ENCODE measurements at regions not wholly inside any gene's neighbourhood (a gene's known extent, or its start where the extent isn't known, plus 50 kb on each side); places are given as distances from the start of the nearest gene placed in this dataset.
"Not testable (repeated sequence)": the region's sequence is repeated elsewhere in the genome, so short reads cannot be mapped to it uniquely, and the experiment has no call there.

- not testable (repeated sequence) for H3K36me3 ChIP-seq (ENCODE audit: control insufficient read depth, insufficient read depth, low read length); H3K4me3 ChIP-seq (ENCODE audit: extremely low read depth, insufficient read depth, low read length, poor library complexity, severe bottlenecking); H3K27ac ChIP-seq (ENCODE audit: low read depth, low read length, severe bottlenecking); H3K4me1 ChIP-seq (ENCODE audit: control insufficient read depth, insufficient read depth, low read length, poor library complexity, severe bottlenecking); H3K9me3 ChIP-seq (ENCODE audit: control insufficient read depth, low read length)
- 83 to 100% methylated on average over 1 of the region's 4 CpGs for WGBS, 2 experiments (ENCODE audit: insufficient coverage in 2 of 2)
Observed at GRCh38 chr12:111234491-111234890, 134.4 kb downstream of the PHETA1 start.

- H3K4me1 ChIP-seq (ENCODE audit: control insufficient read depth, insufficient read depth, low read length, poor library complexity, severe bottlenecking) = no peaks in the 10 kb centered on the region
- no peaks in the 10 kb centered on the region for H3K9me3 ChIP-seq (ENCODE audit: control insufficient read depth, low read length)
- WGBS, 2 experiments (ENCODE audit: insufficient coverage in 2 of 2) = 67 to 96% methylated on average over 2 to 3 of the region's 3 CpGs
- H3K27ac ChIP-seq (ENCODE audit: low read depth, low read length, severe bottlenecking) = no peak overlapping the region
- no peak overlapping the region for H3K4me3 ChIP-seq (ENCODE audit: extremely low read depth, insufficient read depth, low read length, poor library complexity, severe bottlenecking)
- H3K36me3 ChIP-seq (ENCODE audit: control insufficient read depth, insufficient read depth, low read length) = no peaks in the 10 kb centered on the region
Observed at GRCh38 chr12:111233786-111234185, 135.1 kb downstream of the PHETA1 start.

GRCh38 chr12:111230649-111231048, 138.2 kb downstream of the PHETA1 start:
- H3K27ac ChIP-seq (ENCODE audit: low read depth, low read length, severe bottlenecking) = no peak overlapping the region
- H3K9me3 ChIP-seq (ENCODE audit: control insufficient read depth, low read length) = no peaks in the 10 kb centered on the region
- H3K4me1 ChIP-seq (ENCODE audit: control insufficient read depth, insufficient read depth, low read length, poor library complexity, severe bottlenecking) = no peaks in the 10 kb centered on the region
- 75 to 100% methylated on average over 2 of the region's 3 CpGs for WGBS, 2 experiments (ENCODE audit: insufficient coverage in 2 of 2)
- no peaks in the 10 kb centered on the region for H3K36me3 ChIP-seq (ENCODE audit: control insufficient read depth, insufficient read depth, low read length)
- no peak overlapping the region for H3K4me3 ChIP-seq (ENCODE audit: extremely low read depth, insufficient read depth, low read length, poor library complexity, severe bottlenecking)

GRCh38 chr12:111228916-111229666, 139.8 kb downstream of the PHETA1 start:
- 100% methylated on average over 1 to 2 of the region's 5 CpGs for WGBS, 2 experiments (ENCODE audit: insufficient coverage in 2 of 2)
- Histone ChIP-seq H3K9me3 (ENCODE audit: control insufficient read depth, low read length) (no peaks in the 10 kb centered on the region), H3K27ac (ENCODE audit: low read depth, low read length, severe bottlenecking) (no peak overlapping the region), H3K4me1 (ENCODE audit: control insufficient read depth, insufficient read depth, low read length, poor library complexity, severe bottlenecking) (peaks cover 4% of the 10 kb centered on the region), H3K4me3 (ENCODE audit: extremely low read depth, insufficient read depth, low read length, poor library complexity, severe bottlenecking) (no peak overlapping the region), H3K36me3 (ENCODE audit: control insufficient read depth, insufficient read depth, low read length) (no peaks in the 10 kb centered on the region)

- peaks cover 6% of the 10 kb centered on the region for H3K4me1 ChIP-seq (ENCODE audit: control insufficient read depth, insufficient read depth, low read length, poor library complexity, severe bottlenecking)
- WGBS, 2 experiments (ENCODE audit: insufficient coverage in 2 of 2) = 97 to 100% methylated on average over 3 to 5 of the region's 10 CpGs
- H3K9me3 ChIP-seq (ENCODE audit: control insufficient read depth, low read length) = no peaks in the 10 kb centered on the region
- no peak overlapping the region for H3K27ac ChIP-seq (ENCODE audit: low read depth, low read length, severe bottlenecking)
- no peaks in the 10 kb centered on the region for H3K36me3 ChIP-seq (ENCODE audit: control insufficient read depth, insufficient read depth, low read length)
- H3K4me3 ChIP-seq (ENCODE audit: extremely low read depth, insufficient read depth, low read length, poor library complexity, severe bottlenecking) = no peak overlapping the region
Observed at GRCh38 chr12:111227476-111228420, 141.1 kb downstream of the PHETA1 start.

- Histone ChIP-seq H3K9me3 (ENCODE audit: control insufficient read depth, low read length) (no peaks in the 10 kb centered on the region), H3K4me3 (ENCODE audit: extremely low read depth, insufficient read depth, low read length, poor library complexity, severe bottlenecking) (no peak overlapping the region), H3K27ac (ENCODE audit: low read depth, low read length, severe bottlenecking) (no peak overlapping the region), H3K36me3 (ENCODE audit: control insufficient read depth, insufficient read depth, low read length) (no peaks in the 10 kb centered on the region), H3K4me1 (ENCODE audit: control insufficient read depth, insufficient read depth, low read length, poor library complexity, severe bottlenecking) (peaks cover 6% of the 10 kb centered on the region)
- WGBS, 2 experiments (ENCODE audit: insufficient coverage in 2 of 2) = 90 to 92% methylated on average over 20 of the region's 21 CpGs
Observed at GRCh38 chr12:111226680-111227079, 142.2 kb downstream of the PHETA1 start.

GRCh38 chr12:111225307-111225706, 143.6 kb downstream of the PHETA1 start:
- no peak overlapping the region for H3K4me3 ChIP-seq (ENCODE audit: extremely low read depth, insufficient read depth, low read length, poor library complexity, severe bottlenecking)
- H3K9me3 ChIP-seq (ENCODE audit: control insufficient read depth, low read length) = no peaks in the 10 kb centered on the region
- 84 to 89% methylated on average over 5 to 6 of the region's 6 CpGs for WGBS, 2 experiments (ENCODE audit: insufficient coverage in 2 of 2)
- no peaks in the 10 kb centered on the region for H3K36me3 ChIP-seq (ENCODE audit: control insufficient read depth, insufficient read depth, low read length)
- H3K4me1 ChIP-seq (ENCODE audit: control insufficient read depth, insufficient read depth, low read length, poor library complexity, severe bottlenecking) = peaks cover 6% of the 10 kb centered on the region
- no peak overlapping the region for H3K27ac ChIP-seq (ENCODE audit: low read depth, low read length, severe bottlenecking)

GRCh38 chr12:111224186-111225066, 144.5 kb downstream of the PHETA1 start:
- Histone ChIP-seq H3K9me3 (ENCODE audit: control insufficient read depth, low read length) (no peaks in the 10 kb centered on the region), H3K4me3 (ENCODE audit: extremely low read depth, insufficient read depth, low read length, poor library complexity, severe bottlenecking) (no peak overlapping the region), H3K36me3 (ENCODE audit: control insufficient read depth, insufficient read depth, low read length) (no peaks in the 10 kb centered on the region), H3K4me1 (ENCODE audit: control insufficient read depth, insufficient read depth, low read length, poor library complexity, severe bottlenecking) (peaks cover 6% of the 10 kb centered on the region), H3K27ac (ENCODE audit: low read depth, low read length, severe bottlenecking) (no peak overlapping the region)
- 71 to 94% methylated on average over 4 to 7 of the region's 14 CpGs for WGBS, 2 experiments (ENCODE audit: insufficient coverage in 2 of 2)

GRCh38 chr12:111222523-111222922, 146.4 kb downstream of the PHETA1 start:
- no peaks in the 10 kb centered on the region for H3K9me3 ChIP-seq (ENCODE audit: control insufficient read depth, low read length)
- no peaks in the 10 kb centered on the region for H3K36me3 ChIP-seq (ENCODE audit: control insufficient read depth, insufficient read depth, low read length)
- H3K4me3 ChIP-seq (ENCODE audit: extremely low read depth, insufficient read depth, low read length, poor library complexity, severe bottlenecking) = no peak overlapping the region
- WGBS, 2 experiments (ENCODE audit: insufficient coverage in 2 of 2) = 89 to 92% methylated on average over 2 to 3 of the region's 4 CpGs
- no peak overlapping the region for H3K27ac ChIP-seq (ENCODE audit: low read depth, low read length, severe bottlenecking)
- peaks cover 6% of the 10 kb centered on the region for H3K4me1 ChIP-seq (ENCODE audit: control insufficient read depth, insufficient read depth, low read length, poor library complexity, severe bottlenecking)

- Histone ChIP-seq H3K4me1 (ENCODE audit: control insufficient read depth, insufficient read depth, low read length, poor library complexity, severe bottlenecking) (peaks cover 6% of the 10 kb centered on the region), H3K4me3 (ENCODE audit: extremely low read depth, insufficient read depth, low read length, poor library complexity, severe bottlenecking) (no peak overlapping the region), H3K9me3 (ENCODE audit: control insufficient read depth, low read length) (no peaks in the 10 kb centered on the region), H3K36me3 (ENCODE audit: control insufficient read depth, insufficient read depth, low read length) (no peaks in the 10 kb centered on the region), H3K27ac (ENCODE audit: low read depth, low read length, severe bottlenecking) (no peak overlapping the region)
- 87 to 91% methylated on average over 3 of the region's 6 CpGs for WGBS, 2 experiments (ENCODE audit: insufficient coverage in 2 of 2)
Observed at GRCh38 chr12:111222027-111222414, 146.9 kb downstream of the PHETA1 start.

Measured in mesodermal cell (in vitro differentiated cells).